Sigmoid colon (tissue), 4 donors: ENCODE measurements at regions not wholly inside any gene's neighbourhood (a gene's known extent, or its start where the extent isn't known, plus 50 kb on each side); places are given as distances from the start of the nearest gene placed in this dataset.

Experiments used
- EP300 ChIP-seq, 4 donors: sonication (generic); formaldehyde crosslinking; IDR thresholded peaks; one replicate each; pipeline ENCODE4 v1.6.1; 2017; ENCODE audit warnings: antibody characterized with exemption in 4 of 4
- POLR2A ChIP-seq, 2 donors: fragments of 450-650 bp; IDR thresholded peaks; one replicate each; pipeline ENCODE4 v1.6.1; 2016; ENCODE audit warnings: antibody characterized with exemption in 2 of 2, mild to moderate bottlenecking in 2 of 2, moderate library complexity in 2 of 2
- POLR2AphosphoS5 ChIP-seq, 4 donors: sonication (generic); formaldehyde crosslinking; IDR thresholded peaks; one replicate each; pipeline ENCODE4 v1.6.1; 2017; ENCODE audit warnings: antibody characterized with exemption in 4 of 4
- TF ChIP-seq, protein P1 (sequence below), 4 experiments: fragments of 450-650 bp in 3 of 4; fragments of 200-600 bp in 1 of 4; IDR thresholded peaks; one replicate each; pipeline ENCODE4 v1.5.1; 2016 to 2019; ENCODE audit warnings: antibody characterized with exemption in 4 of 4, mild to moderate bottlenecking in 3 of 4, moderate library complexity in 2 of 4

DNA sequence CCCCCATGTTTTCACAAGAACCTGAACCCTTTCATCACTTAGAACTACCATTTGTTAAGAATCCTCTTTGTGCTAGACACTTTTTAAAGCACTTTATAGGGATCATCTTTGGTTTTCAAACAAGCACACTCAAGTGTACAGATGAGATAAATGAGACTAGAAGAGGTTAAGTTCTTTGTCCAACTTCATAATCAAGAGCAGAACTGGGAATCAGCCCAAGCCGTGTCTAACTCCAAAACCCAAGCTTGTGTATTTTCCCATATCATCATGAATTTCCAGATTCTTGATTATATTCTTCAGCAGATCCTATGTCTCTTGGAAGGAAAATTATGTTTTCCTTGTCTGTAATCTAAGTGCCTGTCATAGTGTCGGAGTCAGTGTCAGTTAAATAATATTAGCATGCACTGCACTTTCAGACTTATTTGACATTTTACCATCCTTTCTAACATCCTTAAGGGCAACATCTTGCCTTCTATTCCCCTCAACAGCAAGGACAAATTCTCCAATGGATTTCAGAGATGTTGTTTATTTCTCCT, 123.0 kb upstream of the SETBP1 start:
- TF ChIP-seq, protein P1, sequence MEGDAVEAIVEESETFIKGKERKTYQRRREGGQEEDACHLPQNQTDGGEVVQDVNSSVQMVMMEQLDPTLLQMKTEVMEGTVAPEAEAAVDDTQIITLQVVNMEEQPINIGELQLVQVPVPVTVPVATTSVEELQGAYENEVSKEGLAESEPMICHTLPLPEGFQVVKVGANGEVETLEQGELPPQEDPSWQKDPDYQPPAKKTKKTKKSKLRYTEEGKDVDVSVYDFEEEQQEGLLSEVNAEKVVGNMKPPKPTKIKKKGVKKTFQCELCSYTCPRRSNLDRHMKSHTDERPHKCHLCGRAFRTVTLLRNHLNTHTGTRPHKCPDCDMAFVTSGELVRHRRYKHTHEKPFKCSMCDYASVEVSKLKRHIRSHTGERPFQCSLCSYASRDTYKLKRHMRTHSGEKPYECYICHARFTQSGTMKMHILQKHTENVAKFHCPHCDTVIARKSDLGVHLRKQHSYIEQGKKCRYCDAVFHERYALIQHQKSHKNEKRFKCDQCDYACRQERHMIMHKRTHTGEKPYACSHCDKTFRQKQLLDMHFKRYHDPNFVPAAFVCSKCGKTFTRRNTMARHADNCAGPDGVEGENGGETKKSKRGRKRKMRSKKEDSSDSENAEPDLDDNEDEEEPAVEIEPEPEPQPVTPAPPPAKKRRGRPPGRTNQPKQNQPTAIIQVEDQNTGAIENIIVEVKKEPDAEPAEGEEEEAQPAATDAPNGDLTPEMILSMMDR (IDR thresholded peaks at IDR 0.05) = no peak
- no peak for TF ChIP-seq POLR2A (IDR thresholded peaks at IDR 0.05)
- no peak for TF ChIP-seq EP300 (IDR thresholded peaks at IDR 0.05)
- no peak for TF ChIP-seq POLR2AphosphoS5 (IDR thresholded peaks at IDR 0.05)
